HG03135 (cell line): ENCODE measurements at regions not wholly inside any gene's neighbourhood (a gene's known extent, or its start where the extent isn't known, plus 50 kb on each side); places are given as distances from the start of the nearest gene placed in this dataset.

Source experiments
- ATAC-seq: cut with Tn5 transposase; IDR thresholded peaks from one replicate; pipeline ENCODE4 v1.9.1; 2021; ENCODE audit warnings: mild to moderate bottlenecking, moderate library complexity; ENCODE audit not compliant: unreplicated experiment

- ATAC-seq = no peak
These were observed 493.8 kb downstream of the FBXO15 start for GRCh38 chr18:73653827-73654226.

GRCh38 chr18:73653251-73653650 is 494.4 kb downstream of the FBXO15 start:
- no peak for ATAC-seq

GRCh38 chr18:73647391-73647790 is 500.2 kb downstream of the FBXO15 start:
- no peak for ATAC-seq

GRCh38 chr18:73646772-73647171 is 500.9 kb downstream of the FBXO15 start:
- ATAC-seq = no peak

- ATAC-seq = no peak
These were observed 501.4 kb downstream of the FBXO15 start for GRCh38 chr18:73646196-73646595.

GRCh38 chr18:73645160-73645715 is 502.4 kb downstream of the FBXO15 start:
- no peak for ATAC-seq

- no peak for ATAC-seq
These were observed 507.8 kb downstream of the FBXO15 start for GRCh38 chr18:73639788-73640187.

- no peak for ATAC-seq
These were observed 508.9 kb downstream of the FBXO15 start for GRCh38 chr18:73638709-73639108.

GRCh38 chr18:73636355-73636754 is 511.3 kb downstream of the FBXO15 start:
- ATAC-seq = no peak

- ATAC-seq = no peak
These were observed 520.8 kb downstream of the FBXO15 start for GRCh38 chr18:73626859-73627258.

GRCh38 chr18:73626221-73626620 is 521.4 kb downstream of the FBXO15 start:
- ATAC-seq = no peak

- ATAC-seq = no peak
These were observed 526.5 kb downstream of the FBXO15 start for GRCh38 chr18:73621091-73621490.

- ATAC-seq = no peak
These were observed 529.7 kb downstream of the FBXO15 start for GRCh38 chr18:73617981-73618380.

GRCh38 chr18:73615506-73615905 is 532.1 kb downstream of the FBXO15 start:
- ATAC-seq = no peak

- no peak for ATAC-seq
These were observed 532.8 kb downstream of the FBXO15 start for GRCh38 chr18:73614812-73615211.

- ATAC-seq = no peak
These were observed 533.8 kb downstream of the FBXO15 start for GRCh38 chr18:73613706-73614340.

GRCh38 chr18:73597832-73598615 is 549.6 kb downstream of the FBXO15 start:
- ATAC-seq = no peak

- ATAC-seq = no peak
These were observed 552.9 kb downstream of the FBXO15 start for GRCh38 chr18:73594749-73595148.

- ATAC-seq = no peak
These were observed 554.4 kb downstream of the FBXO15 start for GRCh38 chr18:73593207-73593606.

GRCh38 chr18:73590950-73591349 is 556.7 kb downstream of the FBXO15 start:
- no peak for ATAC-seq

- ATAC-seq = no peak
These were observed 567.9 kb downstream of the FBXO15 start for GRCh38 chr18:73579698-73580097.

GRCh38 chr18:73577365-73577764 is 570.3 kb downstream of the FBXO15 start:
- ATAC-seq = no peak
